OCI-LY7 (cell line): ENCODE measurements at regions not wholly inside any gene's neighbourhood (a gene's known extent, or its start where the extent isn't known, plus 50 kb on each side); places are given as distances from the start of the nearest gene placed in this dataset.

Source experiments
- BruUV-seq: library from RNA; stranded (reverse); fragments of 400-500 nt; replicated peaks from 2 replicates; lab custom pipeline; 2021; lab: Mats Ljungman, UMichigan
- CTCF ChIA-PET: fragments of 300-600 bp; sonication (Branson Sonifier 250); formaldehyde crosslinking; loops from one replicate; lab custom pipeline; 2022; ENCODE audit warnings: antibody characterized with exemption; ENCODE audit not compliant: unreplicated experiment; lab: Charles Lee
- POLR2A ChIA-PET: fragments of 300-600 bp; sonication (Branson Sonifier 250); formaldehyde crosslinking; loops from one replicate; lab custom pipeline; 2022; ENCODE audit warnings: antibody characterized with exemption; lab: Charles Lee
- DNase-seq: peaks from one replicate; pipeline ENCODE4 v3.0.0-alpha.2; 2015; ENCODE audit warnings: low spot score
- H2AFZ ChIP-seq: fragments of 200-600 bp; sonication (generic), shearing (Covaris generic); 2 replicates; pipeline ENCODE4 v1.6.1; 2014; ENCODE audit warnings: mild to moderate bottlenecking, antibody characterized with exemption, low read length, moderate library complexity
- H3K27ac ChIP-seq: fragments of 200-600 bp; sonication (generic); 2 replicates; pipeline ENCODE4 v1.5.1; 2014; ENCODE audit warnings: mixed run types, low read depth, mild to moderate bottlenecking, moderate library complexity, low read length, inconsistent platforms; ENCODE audit not compliant: poor library complexity, severe bottlenecking
- H3K36me3 ChIP-seq: fragments of 200-600 bp; sonication (generic); 2 replicates; pipeline ENCODE4 v1.6.1; 2014; ENCODE audit warnings: mild to moderate bottlenecking, antibody characterized with exemption, low read length, moderate library complexity, mixed read lengths; ENCODE audit not compliant: insufficient read depth
- H3K4me1 ChIP-seq: fragments of 200-600 bp; sonication (generic); 2 replicates; pipeline ENCODE4 v1.5.1; 2014; ENCODE audit warnings: mild to moderate bottlenecking, low read length; ENCODE audit not compliant: insufficient read depth, poor library complexity, severe bottlenecking
- H3K4me2 ChIP-seq: fragments of 200-600 bp; sonication (generic); 2 replicates; pipeline ENCODE4 v1.6.1; 2014; ENCODE audit warnings: mild to moderate bottlenecking, low read length
- H3K4me3 ChIP-seq: fragments of 200-600 bp; sonication (generic); 2 replicates; pipeline ENCODE4 v1.5.1; 2014; ENCODE audit warnings: mild to moderate bottlenecking, low read depth, low read length; ENCODE audit not compliant: poor library complexity, severe bottlenecking
- H3K79me2 ChIP-seq: fragments of 200-600 bp; sonication (generic); 2 replicates; pipeline ENCODE4 v1.6.1; 2016; ENCODE audit warnings: low read depth, mild to moderate bottlenecking, low read length, moderate library complexity, mixed read lengths; ENCODE audit not compliant: insufficient read depth
- H3K9me2 ChIP-seq: fragments of 200-600 bp; sonication (generic); 2 replicates; pipeline ENCODE4 v1.6.1; 2016; ENCODE audit warnings: mild to moderate bottlenecking, low read length, mixed read lengths; ENCODE audit not compliant: insufficient read depth
- H3K9me3 ChIP-seq: fragments of 200-600 bp; sonication (generic); 2 replicates; pipeline ENCODE4 v1.6.1; 2014; ENCODE audit warnings: mild to moderate bottlenecking, mixed run types, low read length, mixed read lengths
- H4K20me1 ChIP-seq: fragments of 200-600 bp; sonication (generic); 2 replicates; pipeline ENCODE4 v1.6.1; 2014; ENCODE audit warnings: mild to moderate bottlenecking, antibody characterized with exemption, low read length, moderate library complexity, mixed read lengths; ENCODE audit not compliant: insufficient read depth
- EZH2phosphoT487 ChIP-seq: fragments of 200-600 bp; sonication (generic); IDR thresholded peaks from 2 replicates; pipeline ENCODE4 v1.6.1; 2018; ENCODE audit warnings: low read depth, borderline replicate concordance, mild to moderate bottlenecking, mixed run types, antibody characterized with exemption, low read length, moderate library complexity, mixed read lengths
- intact Hi-C: fragments of 100-400 bp; cut with micrococcal nuclease; formaldehyde crosslinking; loops from one replicate; pipeline ENCODE4 v1.10.0; 2022; ENCODE audit not compliant: unreplicated experiment
- TF ChIP-seq, protein P1 (sequence below): fragments of 200-600 bp; sonication (generic); conservative IDR thresholded peaks from 2 replicates; pipeline ENCODE4 v1.5.1; 2014; ENCODE audit warnings: mild to moderate bottlenecking, antibody characterized with exemption, low read length, moderate library complexity, mixed read lengths

DNA sequence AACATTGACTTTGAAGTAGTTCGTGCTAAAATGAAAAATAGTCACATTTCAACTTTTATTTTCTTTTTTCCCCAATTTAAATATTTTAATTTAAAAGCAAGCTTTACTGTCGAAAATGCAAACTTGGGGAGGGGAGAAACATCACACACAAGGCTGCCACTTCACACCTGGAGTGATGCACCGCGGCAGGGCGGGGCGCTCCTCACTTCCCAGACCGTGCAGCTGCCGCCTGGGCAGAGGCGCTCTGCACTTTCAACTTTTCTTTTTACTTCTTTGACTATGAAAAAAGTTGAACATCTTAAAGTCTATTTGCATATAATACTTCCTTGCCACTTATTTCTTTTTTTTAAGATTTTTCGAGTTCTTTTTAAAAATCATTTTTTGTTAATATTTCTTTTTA is 993.3 kb upstream of the GJE1 start:
- POLR2A ChIA-PET = no interaction called here
- H3K79me2 ChIP-seq = no peaks in the 10 kb centered on the region
- no peaks in the 10 kb centered on the region for H3K9me3 ChIP-seq
- no peak overlapping the region for H2AFZ ChIP-seq
- H3K27ac ChIP-seq = no peak overlapping the region
- TF ChIP-seq EZH2phosphoT487 = no peak
- TF ChIP-seq, protein P1, sequence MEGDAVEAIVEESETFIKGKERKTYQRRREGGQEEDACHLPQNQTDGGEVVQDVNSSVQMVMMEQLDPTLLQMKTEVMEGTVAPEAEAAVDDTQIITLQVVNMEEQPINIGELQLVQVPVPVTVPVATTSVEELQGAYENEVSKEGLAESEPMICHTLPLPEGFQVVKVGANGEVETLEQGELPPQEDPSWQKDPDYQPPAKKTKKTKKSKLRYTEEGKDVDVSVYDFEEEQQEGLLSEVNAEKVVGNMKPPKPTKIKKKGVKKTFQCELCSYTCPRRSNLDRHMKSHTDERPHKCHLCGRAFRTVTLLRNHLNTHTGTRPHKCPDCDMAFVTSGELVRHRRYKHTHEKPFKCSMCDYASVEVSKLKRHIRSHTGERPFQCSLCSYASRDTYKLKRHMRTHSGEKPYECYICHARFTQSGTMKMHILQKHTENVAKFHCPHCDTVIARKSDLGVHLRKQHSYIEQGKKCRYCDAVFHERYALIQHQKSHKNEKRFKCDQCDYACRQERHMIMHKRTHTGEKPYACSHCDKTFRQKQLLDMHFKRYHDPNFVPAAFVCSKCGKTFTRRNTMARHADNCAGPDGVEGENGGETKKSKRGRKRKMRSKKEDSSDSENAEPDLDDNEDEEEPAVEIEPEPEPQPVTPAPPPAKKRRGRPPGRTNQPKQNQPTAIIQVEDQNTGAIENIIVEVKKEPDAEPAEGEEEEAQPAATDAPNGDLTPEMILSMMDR = no peak
- CTCF ChIA-PET = no interaction called here
- no peaks in the 10 kb centered on the region for H3K9me2 ChIP-seq
- no peaks in the 10 kb centered on the region for H3K36me3 ChIP-seq
- no peak overlapping the region for H3K4me2 ChIP-seq
- H3K4me3 ChIP-seq = no peak overlapping the region
- no peaks in the 10 kb centered on the region for H3K4me1 ChIP-seq
- no peaks in the 10 kb centered on the region for H4K20me1 ChIP-seq
- intact Hi-C loops = no loop called here
- DNase-seq = no peak
- BruUV-seq = no TSS peak

GRCh38 chr6:141134723-141135122 is 998.0 kb upstream of the GJE1 start:
- Histone ChIP-seq H4K20me1 (no peaks in the 10 kb centered on the region), H3K36me3 (no peaks in the 10 kb centered on the region), H3K27ac (no peak overlapping the region), H2AFZ (no peak overlapping the region), H3K79me2 (no peaks in the 10 kb centered on the region), H3K4me2 (no peak overlapping the region), H3K4me3 (no peak overlapping the region), H3K9me3 (no peaks in the 10 kb centered on the region), H3K4me1 (no peaks in the 10 kb centered on the region), H3K9me2 (no peaks in the 10 kb centered on the region)
- no TSS peak for BruUV-seq
- POLR2A ChIA-PET = no interaction called here
- TF ChIP-seq, protein P1 = no peak
- no peak for DNase-seq
- intact Hi-C loops = no loop called here
- CTCF ChIA-PET = no interaction called here

- ChIA-PET CTCF (no interaction called here), POLR2A (no interaction called here)
- no peak overlapping the region for H3K4me3 ChIP-seq
- H2AFZ ChIP-seq = no peak overlapping the region
- H3K9me3 ChIP-seq = no peaks in the 10 kb centered on the region
- no peaks in the 10 kb centered on the region for H3K9me2 ChIP-seq
- H4K20me1 ChIP-seq = no peaks in the 10 kb centered on the region
- H3K79me2 ChIP-seq = no peaks in the 10 kb centered on the region
- TF ChIP-seq EZH2phosphoT487 = no peak
- TF ChIP-seq, protein P1 = no peak
- H3K36me3 ChIP-seq = no peaks in the 10 kb centered on the region
- intact Hi-C loops = no loop called here
- DNase-seq = no peak
- no peak overlapping the region for H3K27ac ChIP-seq
- no peak overlapping the region for H3K4me2 ChIP-seq
- no peaks in the 10 kb centered on the region for H3K4me1 ChIP-seq
- no TSS peak for BruUV-seq
These were observed 998.9 kb upstream of the GJE1 start for GRCh38 chr6:141133836-141134235.
